H1 (cell line): ENCODE measurements at regions not wholly inside any gene's neighbourhood (a gene's known extent, or its start where the extent isn't known, plus 50 kb on each side); places are given as distances from the start of the nearest gene placed in this dataset.

ENCODE experiments used
- BCL11A ChIP-seq, 2 experiments: IDR thresholded peaks; one replicate each; pipeline ENCODE4 v1.6.1; 2011; ENCODE audit warnings: low read depth in 2 of 2, low read length in 2 of 2, mild to moderate bottlenecking in 2 of 2
- CHD7 ChIP-seq: fragments of 300-600 bp; sonication (generic); IDR thresholded peaks from 2 replicates; pipeline ENCODE4 v1.7.1; 2012; ENCODE audit warnings: low read length, moderate library complexity, mild to moderate bottlenecking, inconsistent platforms; ENCODE audit not compliant: insufficient replicate concordance
- CTCF ChIP-seq, 3 experiments: IDR thresholded peaks; 1 replicate in 2 of 3; 2 replicates in 1 of 3; pipeline versions ENCODE4 v1.5.1 to v1.6.1; 2011; ENCODE audit warnings: low read length in 3 of 3, mild to moderate bottlenecking in 3 of 3, inconsistent platforms in 2 of 3, low read depth in 1 of 3, moderate library complexity in 1 of 3; ENCODE audit not compliant: insufficient read depth in 1 of 3; ENCODE audit errors: control extremely low read depth in 1 of 3
- EGR1 ChIP-seq: IDR thresholded peaks from 2 replicates; pipeline ENCODE4 v1.6.1; 2011; ENCODE audit warnings: low read depth, low read length, borderline replicate concordance
- JUND ChIP-seq: IDR thresholded peaks from 2 replicates; pipeline ENCODE4 v1.6.1; 2011; ENCODE audit warnings: mild to moderate bottlenecking, improper control_type of control experiment, low read length
- MAFK ChIP-seq: IDR thresholded peaks from 2 replicates; pipeline ENCODE4 v1.6.1; 2012; ENCODE audit warnings: low read depth, mild to moderate bottlenecking, improper control_type of control experiment, low read length
- POLR2AphosphoS5 ChIP-seq: IDR thresholded peaks from 2 replicates; pipeline ENCODE4 v1.6.1; 2011; ENCODE audit warnings: low read depth, low read length
- SP1 ChIP-seq: IDR thresholded peaks from 2 replicates; pipeline ENCODE4 v1.6.1; 2011; ENCODE audit warnings: low read depth, low read length
- TBP ChIP-seq: IDR thresholded peaks from 2 replicates; pipeline ENCODE4 v1.6.1; 2011; ENCODE audit warnings: low read depth, low read length, improper control_type of control experiment
- TEAD4 ChIP-seq: IDR thresholded peaks from 2 replicates; pipeline ENCODE4 v1.6.1; 2012; ENCODE audit warnings: low read depth, low read length, inconsistent platforms, mixed read lengths

DNA sequence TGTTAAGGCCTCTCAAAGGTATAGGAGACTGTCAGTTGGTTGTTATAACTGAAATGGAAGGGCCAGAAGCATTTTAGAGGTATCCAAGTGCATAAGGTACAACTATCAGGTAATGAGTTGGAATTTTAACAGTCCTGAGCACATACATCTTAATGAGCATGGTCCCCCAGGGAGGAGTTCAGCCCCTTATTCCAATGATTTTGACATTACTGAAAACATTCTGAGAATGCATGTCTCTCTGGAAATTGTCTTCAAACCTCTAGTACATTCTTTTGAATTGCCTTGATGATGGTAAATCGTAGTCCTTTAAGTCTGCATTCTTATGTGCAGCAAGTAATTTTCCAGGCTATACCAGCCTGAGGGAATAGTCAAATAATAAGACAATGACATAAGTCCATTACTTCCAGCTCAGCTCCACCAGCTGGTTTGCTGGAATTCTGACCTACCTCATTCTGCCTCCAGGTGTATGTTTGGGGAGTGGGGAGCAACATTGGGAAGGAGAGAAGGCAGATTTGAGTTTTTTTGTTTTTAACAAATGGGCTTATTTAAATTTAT lies 239.2 kb downstream of the MSRB3 start (continued):
- no peak for TF ChIP-seq CHD7
- no peak for TF ChIP-seq EGR1
- no peak for TF ChIP-seq CTCF (IDR thresholded peaks at IDR 0.05; ENCODE audit: control extremely low read depth in 1 of 3, insufficient read depth in 1 of 3, low read depth in 1 of 3, low read length in 3 of 3)
- no peak for TF ChIP-seq JUND
- no peak for TF ChIP-seq POLR2AphosphoS5
- no peak for TF ChIP-seq TBP
- no peak for TF ChIP-seq SP1
- TF ChIP-seq BCL11A (IDR thresholded peaks at IDR 0.05; ENCODE audit: low read depth in 2 of 2, low read length in 2 of 2), result no peak
- TF ChIP-seq TEAD4, result no peak
- no peak for TF ChIP-seq MAFK
